ENCODE measurements at regions not wholly inside any gene's neighbourhood (a gene's known extent, or its start where the extent isn't known, plus 50 kb on each side); places are given as distances from the start of the nearest gene placed in this dataset.

DNA sequence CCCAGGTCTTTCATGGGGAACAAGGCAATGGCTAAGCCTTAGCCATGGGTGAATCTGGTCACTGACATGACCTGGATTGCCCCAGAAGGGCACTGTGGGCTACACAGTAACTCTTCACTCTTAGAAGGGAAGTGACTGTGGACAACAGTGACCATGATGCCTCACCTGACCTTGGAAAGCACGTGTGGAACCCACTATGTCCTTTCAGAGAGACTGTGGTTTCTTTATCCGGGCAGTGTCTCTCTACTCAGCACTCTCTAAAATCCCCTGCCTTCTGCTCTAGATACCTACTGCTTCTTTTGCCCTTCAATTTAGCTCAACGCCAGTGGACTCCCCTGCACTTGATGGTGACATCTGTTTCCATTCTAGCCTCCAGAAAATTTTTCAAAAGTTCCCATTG is 66.1 kb upstream of the ANKFN1 start:
- no peak for DNase-seq (ENCODE audit: low read depth in 2 of 2)

DNA sequence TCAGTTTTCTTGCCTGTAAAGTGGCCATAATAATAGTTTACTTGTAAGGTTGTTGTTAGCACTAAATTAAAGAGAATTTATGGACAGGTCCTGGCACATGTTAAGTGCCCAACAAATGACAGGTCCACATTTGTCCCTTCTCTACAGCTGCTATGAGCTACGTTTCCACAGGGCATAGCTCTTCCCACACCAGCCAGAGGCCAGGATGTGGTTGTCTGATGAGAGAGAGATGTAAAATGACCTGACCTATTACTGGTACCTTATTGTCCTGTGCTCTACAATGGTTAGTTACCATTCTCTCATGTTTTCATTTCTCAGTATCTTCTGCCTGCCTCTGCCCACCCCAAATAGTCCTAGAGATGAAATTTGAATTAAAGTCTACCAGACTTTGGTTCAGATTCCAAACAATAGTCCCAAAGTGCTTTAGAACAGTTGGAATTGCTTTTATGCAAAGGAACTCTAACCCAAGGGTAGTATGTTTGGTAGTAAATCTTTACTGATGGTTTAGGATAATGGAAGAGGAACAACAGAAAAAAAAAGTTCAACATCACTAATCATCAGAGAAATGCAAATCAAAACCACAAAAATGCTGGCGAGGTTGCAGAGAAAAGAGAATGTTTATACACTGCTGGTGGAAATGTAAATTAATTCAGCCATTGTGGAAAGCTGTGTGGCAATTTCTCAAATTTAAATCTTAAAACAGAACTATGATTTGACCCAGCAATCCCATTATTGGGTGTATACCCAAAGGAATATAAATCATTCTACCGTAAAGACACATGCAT is 57.1 kb upstream of the ANKFN1 start:
- no peak for DNase-seq (ENCODE audit: low read depth in 2 of 2)

DNA sequence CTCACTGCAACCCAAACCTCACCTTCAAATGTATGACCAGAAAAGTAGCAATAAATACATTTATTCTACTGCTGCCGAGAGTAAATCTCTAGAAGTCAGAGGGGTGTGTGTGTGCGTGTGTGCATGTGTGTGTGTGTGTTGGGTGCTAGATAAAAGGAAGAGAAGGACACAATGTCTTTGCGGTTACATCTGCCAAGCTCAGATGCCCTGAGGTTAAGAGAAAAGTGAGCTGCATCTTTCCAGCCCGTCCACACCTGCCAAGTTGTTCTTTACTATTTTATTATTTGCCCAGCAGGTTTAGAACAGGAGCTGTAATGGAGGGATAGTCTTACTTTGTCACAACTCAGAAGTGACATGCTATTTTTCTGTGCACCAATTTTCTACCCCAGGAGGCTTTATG is 54.5 kb upstream of the ANKFN1 start:
- DNase-seq (ENCODE audit: low read depth in 2 of 2): no peak

- DNase-seq (ENCODE audit: low read depth in 2 of 2): no peak
Measured at GRCh38 chr17:56099649-56100048, 53.6 kb upstream of the ANKFN1 start.

All from activated CD4-positive, alpha-beta T cell treated with anti-CD3 and anti-CD28 coated beads for 24 hours (primary cell).